CD4-positive, alpha-beta T cell treated with Interferon gamma for 1 hour (primary cell): ENCODE measurements at regions not wholly inside any gene's neighbourhood (a gene's known extent, or its start where the extent isn't known, plus 50 kb on each side); places are given as distances from the start of the nearest gene placed in this dataset.
"Not testable (repeated sequence)": the region's sequence is repeated elsewhere in the genome, so short reads cannot be mapped to it uniquely, and the experiment has no call there.

Experiments
- DNase-seq: peaks from one replicate; pipeline ENCODE4 v3.0.0-alpha.2; 2020

- no peak for DNase-seq
These were observed 446.1 kb downstream of the SIPA1L2 start for GRCh38 chr1:232183802-232184201.

GRCh38 chr1:232183266-232183800 is 446.6 kb downstream of the SIPA1L2 start:
- DNase-seq = no peak

- DNase-seq = no peak
These were observed 447.7 kb downstream of the SIPA1L2 start for GRCh38 chr1:232182236-232182635.

GRCh38 chr1:232180779-232181136 is 449.2 kb downstream of the SIPA1L2 start:
- DNase-seq = no peak

- no peak for DNase-seq
These were observed 449.8 kb downstream of the SIPA1L2 start for GRCh38 chr1:232179896-232180778.

GRCh38 chr1:232178191-232178590 is 451.7 kb downstream of the SIPA1L2 start:
- DNase-seq = no peak

GRCh38 chr1:232177438-232177837 is 452.5 kb downstream of the SIPA1L2 start:
- no peak for DNase-seq

GRCh38 chr1:232176222-232176621 is 453.7 kb downstream of the SIPA1L2 start:
- no peak for DNase-seq

GRCh38 chr1:232174306-232174705 is 455.6 kb downstream of the SIPA1L2 start:
- DNase-seq = no peak

GRCh38 chr1:232172563-232172962 is 457.4 kb downstream of the SIPA1L2 start:
- no peak for DNase-seq

- no peak for DNase-seq
These were observed 459.0 kb downstream of the SIPA1L2 start for GRCh38 chr1:232170909-232171308.

GRCh38 chr1:232169436-232169835 is 460.5 kb downstream of the SIPA1L2 start:
- no peak for DNase-seq

GRCh38 chr1:232168508-232168907 is 461.4 kb downstream of the SIPA1L2 start:
- no peak for DNase-seq

- DNase-seq = no peak
These were observed 463.0 kb downstream of the SIPA1L2 start for GRCh38 chr1:232166942-232167341.

GRCh38 chr1:232164078-232164963 is 465.6 kb downstream of the SIPA1L2 start:
- no peak for DNase-seq

- DNase-seq = no peak
These were observed 466.4 kb downstream of the SIPA1L2 start for GRCh38 chr1:232163533-232163932.

GRCh38 chr1:232162001-232162400 is 467.9 kb downstream of the SIPA1L2 start:
- no peak for DNase-seq

GRCh38 chr1:232158558-232158957 is 471.4 kb downstream of the SIPA1L2 start:
- not testable (repeated sequence) for DNase-seq

- DNase-seq = not testable (repeated sequence)
These were observed 473.9 kb downstream of the SIPA1L2 start for GRCh38 chr1:232156070-232156469.

- no peak for DNase-seq
These were observed 476.3 kb downstream of the SIPA1L2 start for GRCh38 chr1:232153652-232154051.

- DNase-seq = no peak
These were observed 479.0 kb downstream of the SIPA1L2 start for GRCh38 chr1:232150770-232151548.

GRCh38 chr1:232149287-232150201 is 480.4 kb downstream of the SIPA1L2 start:
- DNase-seq = no peak
